ENCODE measurements at regions not wholly inside any gene's neighbourhood (a gene's known extent, or its start where the extent isn't known, plus 50 kb on each side); places are given as distances from the start of the nearest gene placed in this dataset.

DNA sequence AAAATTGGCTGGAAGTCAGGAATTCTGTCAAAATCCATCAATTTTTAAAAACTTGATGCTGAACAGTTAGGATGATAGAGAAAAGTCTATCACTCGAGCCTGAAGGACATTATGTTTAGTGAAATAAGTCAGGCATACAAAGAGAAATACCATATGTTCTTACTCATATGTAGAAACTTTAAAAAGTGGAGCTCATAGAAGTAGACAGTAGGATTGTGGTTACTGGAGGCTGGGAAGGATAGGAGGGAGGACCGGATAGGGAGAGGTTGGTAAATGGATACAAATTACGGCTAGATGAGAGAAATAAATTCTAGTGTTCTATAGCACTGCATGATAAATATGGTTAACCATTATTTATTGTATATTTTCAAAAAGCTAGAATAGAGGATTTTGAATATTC lies 389.5 kb upstream of the RASGRP1 start:
- Histone ChIP-seq H3K79me2 (ENCODE audit: control insufficient read depth in 1 of 2, insufficient read depth in 2 of 2, low read length in 2 of 2) (no peaks in the 10 kb centered on the region), H3K23me2 (ENCODE audit: low read depth, low read length) (no peaks in the 10 kb centered on the region), H2BK120ac (replicated peaks; ENCODE audit: low read depth, low read length) (no peak overlapping the region), H3K36me3 (ENCODE audit: control insufficient read depth in 2 of 4, insufficient read depth in 4 of 4, low read length in 3 of 4) (no peaks in the 10 kb centered on the region), H3K9ac (replicated peaks in 1 of 4; ENCODE audit: extremely low read depth in 1 of 4, low read depth in 3 of 4, low read length in 3 of 4) (no peak overlapping the region), H3K18ac (ENCODE audit: extremely low read depth, low read length) (no peak overlapping the region), H3K4me2 (ENCODE audit: insufficient read depth in 1 of 2, low read depth in 2 of 2, low read length in 2 of 2) (no peak overlapping the region), H3K27me3 (replicated peaks in 1 of 4; ENCODE audit: control insufficient read depth in 3 of 4, extremely low read depth in 1 of 4, insufficient read depth in 3 of 4, low read length in 3 of 4) (no peaks in the 10 kb centered on the region), H3K56ac (replicated peaks; ENCODE audit: insufficient read length, low read depth, low read length) (no peak overlapping the region), H3K4me1 (replicated peaks in 1 of 4; ENCODE audit: control insufficient read depth in 3 of 4, insufficient read depth in 4 of 4, low read length in 3 of 4) (peaks cover 0 to 2% (median 0%) of the 10 kb centered on the region in 4 experiments; a peak in 2 of 7 replicates), H3K23ac (ENCODE audit: insufficient read length) (no peak overlapping the region), H2AFZ (ENCODE audit: low read length) (no peak overlapping the region), H2BK12ac (ENCODE audit: low read depth, low read length) (no peak overlapping the region), H2BK20ac (ENCODE audit: low read length) (no peak overlapping the region), H3K4ac (replicated peaks; ENCODE audit: insufficient read length, low read depth, low read length) (no peak overlapping the region), H3K27ac (ENCODE audit: low read depth, low read length) (no peak overlapping the region), H2AK5ac (ENCODE audit: low read depth, low read length) (no peak overlapping the region), H4K8ac (ENCODE audit: extremely low read depth, insufficient read depth, low read length) (no peak overlapping the region), H2BK5ac (ENCODE audit: low read depth, low read length) (no peak overlapping the region), H4K5ac (ENCODE audit: insufficient read length, low read depth, low read length) (no peak overlapping the region), H2BK15ac (ENCODE audit: low read length) (no peak overlapping the region), H3K4me3 (ENCODE audit: extremely low read depth in 1 of 4, insufficient read depth in 2 of 4, low read depth in 3 of 4, low read length in 4 of 4) (no peak overlapping the region), H3K14ac (ENCODE audit: insufficient read length) (no peak overlapping the region), H4K20me1 (replicated peaks in 1 of 2; ENCODE audit: control insufficient read depth in 1 of 2, insufficient read depth in 2 of 2, low read length in 2 of 2) (no peaks in the 10 kb centered on the region), H4K91ac (replicated peaks; ENCODE audit: insufficient read length, low read length) (no peak overlapping the region), H3K9me3 (ENCODE audit: insufficient read depth in 2 of 2, low read depth in 1 of 2, low read length in 1 of 2) (no peaks in the 10 kb centered on the region), H3K79me1 (ENCODE audit: low read depth, low read length) (no peaks in the 10 kb centered on the region)
- 86% methylated on average over 3 of the region's 3 CpGs; no CpG with 5 or more reads in 1 of the 2 experiments for WGBS, 2 experiments (ENCODE audit: extremely low coverage in 1 of 2, insufficient coverage in 1 of 2, insufficient read length in 1 of 2, insufficient replicate concordance in 2 of 2, low coverage in 1 of 2, low lambda C conversion rate in 2 of 2, missing lambda C conversion rate in 1 of 2)
- ChIA-PET POLR2A (ENCODE audit: partially characterized antibody) (no interaction called here), CTCF (ENCODE audit: partially characterized antibody) (interaction anchor here (0.8 kb wide), 1 partner anchor 264 kb away, joined by 3 read pairs; no protein-coding TSS in a partner anchor)
- DNase-seq (ENCODE audit: low read depth in 1 of 2, low spot score in 2 of 2) (no peak), FAIRE-seq (no peak)
- TF ChIP-seq RBBP5 (IDR thresholded peaks at IDR 0.05; ENCODE audit: borderline replicate concordance, low read depth, low read length) = no peak
- TF ChIP-seq, protein P1, sequence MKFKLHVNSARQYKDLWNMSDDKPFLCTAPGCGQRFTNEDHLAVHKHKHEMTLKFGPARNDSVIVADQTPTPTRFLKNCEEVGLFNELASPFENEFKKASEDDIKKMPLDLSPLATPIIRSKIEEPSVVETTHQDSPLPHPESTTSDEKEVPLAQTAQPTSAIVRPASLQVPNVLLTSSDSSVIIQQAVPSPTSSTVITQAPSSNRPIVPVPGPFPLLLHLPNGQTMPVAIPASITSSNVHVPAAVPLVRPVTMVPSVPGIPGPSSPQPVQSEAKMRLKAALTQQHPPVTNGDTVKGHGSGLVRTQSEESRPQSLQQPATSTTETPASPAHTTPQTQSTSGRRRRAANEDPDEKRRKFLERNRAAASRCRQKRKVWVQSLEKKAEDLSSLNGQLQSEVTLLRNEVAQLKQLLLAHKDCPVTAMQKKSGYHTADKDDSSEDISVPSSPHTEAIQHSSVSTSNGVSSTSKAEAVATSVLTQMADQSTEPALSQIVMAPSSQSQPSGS (IDR thresholded peaks at IDR 0.05; ENCODE audit: low read length) = no peak
- no peak for TF ChIP-seq CTBP2 (IDR thresholded peaks at IDR 0.05; ENCODE audit: borderline replicate concordance, insufficient read depth, insufficient read length, low read length)
- TF ChIP-seq, protein P2, sequence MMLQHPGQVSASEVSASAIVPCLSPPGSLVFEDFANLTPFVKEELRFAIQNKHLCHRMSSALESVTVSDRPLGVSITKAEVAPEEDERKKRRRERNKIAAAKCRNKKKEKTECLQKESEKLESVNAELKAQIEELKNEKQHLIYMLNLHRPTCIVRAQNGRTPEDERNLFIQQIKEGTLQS (IDR thresholded peaks at IDR 0.05; ENCODE audit: insufficient read depth, low read depth, low read length) = no peak
- no peak for TF ChIP-seq SIX5 (IDR thresholded peaks at IDR 0.05; ENCODE audit: low read depth, low read length)
- TF ChIP-seq, protein P3, sequence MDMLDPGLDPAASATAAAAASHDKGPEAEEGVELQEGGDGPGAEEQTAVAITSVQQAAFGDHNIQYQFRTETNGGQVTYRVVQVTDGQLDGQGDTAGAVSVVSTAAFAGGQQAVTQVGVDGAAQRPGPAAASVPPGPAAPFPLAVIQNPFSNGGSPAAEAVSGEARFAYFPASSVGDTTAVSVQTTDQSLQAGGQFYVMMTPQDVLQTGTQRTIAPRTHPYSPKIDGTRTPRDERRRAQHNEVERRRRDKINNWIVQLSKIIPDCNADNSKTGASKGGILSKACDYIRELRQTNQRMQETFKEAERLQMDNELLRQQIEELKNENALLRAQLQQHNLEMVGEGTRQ (IDR thresholded peaks at IDR 0.05; ENCODE audit: low read length) = no peak
- TF ChIP-seq CHD2 (IDR thresholded peaks at IDR 0.05; ENCODE audit: low read length) = no peak
- TF ChIP-seq SIN3A (conservative IDR thresholded peaks at IDR 0.05 in 1 of 2, IDR thresholded peaks at IDR 0.05 in 1 of 2; ENCODE audit: low read depth in 1 of 2, low read length in 2 of 2) = no peak
- TF ChIP-seq TAF7 (optimal IDR thresholded peaks at IDR 0.05; ENCODE audit: borderline replicate concordance, low read depth, low read length) = no peak
- TF ChIP-seq KDM4A (IDR thresholded peaks at IDR 0.05; ENCODE audit: low read depth, low read length, severe bottlenecking) = no peak
